Activated CD4-positive, alpha-beta T cell treated with anti-CD3 and anti-CD28 coated beads, Interleukin-2, amount 10 ng/mL, durations not matched to agents 24 days and 14 days (primary cell): ENCODE measurements at regions not wholly inside any gene's neighbourhood (a gene's known extent, or its start where the extent isn't known, plus 50 kb on each side); places are given as distances from the start of the nearest gene placed in this dataset.

Source experiments
- DNase-seq: peaks from one replicate; pipeline ENCODE4 v3.0.0; 2022
- H3K27ac Mint-ChIP-seq: one replicate; pipeline ENCODE4 v1.8.0; 2022; ENCODE audit warnings: mild to moderate bottlenecking, mixed read lengths
- H3K27me3 Mint-ChIP-seq: one replicate; pipeline ENCODE4 v1.8.0; 2022; ENCODE audit warnings: mixed read lengths
- H3K36me3 Mint-ChIP-seq: one replicate; pipeline ENCODE4 v1.8.0; 2022; ENCODE audit warnings: low read depth, mild to moderate bottlenecking, mixed read lengths
- H3K4me1 Mint-ChIP-seq: one replicate; pipeline ENCODE4 v1.8.0; 2021; ENCODE audit warnings: mixed read lengths
- H3K4me3 Mint-ChIP-seq: one replicate; pipeline ENCODE4 v1.8.0; 2022; ENCODE audit warnings: mild to moderate bottlenecking, moderate library complexity, mixed read lengths
- H3K9me3 Mint-ChIP-seq: one replicate; pipeline ENCODE4 v1.8.0; 2021; ENCODE audit warnings: mixed read lengths
- intact Hi-C: fragments of 100-400 bp; cut with micrococcal nuclease; formaldehyde crosslinking; loops from one replicate; pipeline ENCODE4 v1.15.1; 2023

DNA sequence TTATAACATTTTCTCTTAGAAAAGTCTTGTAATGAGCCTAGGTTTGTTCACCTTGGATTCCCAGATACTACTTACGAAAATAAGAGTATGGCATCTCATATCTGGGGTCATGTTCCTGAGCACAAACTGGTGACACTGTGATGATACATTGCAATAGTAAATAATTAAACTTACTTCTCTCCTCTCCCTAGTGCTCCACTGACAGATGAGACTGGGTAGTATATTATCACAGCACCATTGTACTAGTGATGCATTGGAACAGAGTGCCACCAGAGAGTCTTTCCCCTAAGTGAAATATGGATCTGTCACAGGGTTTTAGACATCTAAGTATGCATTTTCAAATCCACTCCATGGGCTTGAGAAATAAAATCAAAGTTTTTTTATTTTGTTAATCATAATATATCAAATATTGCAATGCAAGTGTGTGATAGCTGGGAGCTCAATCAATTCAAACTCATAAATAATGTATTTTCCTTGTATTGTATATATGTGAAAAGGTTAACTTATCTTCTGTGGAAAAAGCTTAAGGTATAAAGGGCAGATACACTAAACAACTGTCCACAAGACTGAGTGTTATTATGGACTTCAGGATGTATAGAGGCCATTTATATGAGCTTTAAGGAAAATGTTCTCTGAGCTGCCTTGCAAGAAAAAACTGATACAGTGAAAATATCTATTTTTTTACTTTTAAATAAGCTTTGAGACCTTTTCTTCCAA is 275.5 kb downstream of the ZWINT start:
- intact Hi-C loops, result no loop called here
- no peaks in the 10 kb centered on the region for H3K36me3 Mint-ChIP-seq

GRCh38 chr10:56082169-56082568 is 278.9 kb downstream of the ZWINT start:
- Mint-ChIP-seq H3K4me3 (no peak overlapping the region), H3K27ac (no peak overlapping the region), H3K9me3 (peaks cover 8% of the 10 kb centered on the region), H3K27me3 (no peaks in the 10 kb centered on the region), H3K36me3 (no peaks in the 10 kb centered on the region), H3K4me1 (no peaks in the 10 kb centered on the region)
- DNase-seq, result no peak
- intact Hi-C loops, result no loop called here

More for the DNA sequence above, 275.5 kb downstream of the ZWINT start:
- Mint-ChIP-seq H3K27ac (no peak overlapping the region), H3K4me3 (no peak overlapping the region), H3K4me1 (no peaks in the 10 kb centered on the region), H3K9me3 (peaks cover 12% of the 10 kb centered on the region), H3K27me3 (no peaks in the 10 kb centered on the region)
- DNase-seq, result no peak

DNA sequence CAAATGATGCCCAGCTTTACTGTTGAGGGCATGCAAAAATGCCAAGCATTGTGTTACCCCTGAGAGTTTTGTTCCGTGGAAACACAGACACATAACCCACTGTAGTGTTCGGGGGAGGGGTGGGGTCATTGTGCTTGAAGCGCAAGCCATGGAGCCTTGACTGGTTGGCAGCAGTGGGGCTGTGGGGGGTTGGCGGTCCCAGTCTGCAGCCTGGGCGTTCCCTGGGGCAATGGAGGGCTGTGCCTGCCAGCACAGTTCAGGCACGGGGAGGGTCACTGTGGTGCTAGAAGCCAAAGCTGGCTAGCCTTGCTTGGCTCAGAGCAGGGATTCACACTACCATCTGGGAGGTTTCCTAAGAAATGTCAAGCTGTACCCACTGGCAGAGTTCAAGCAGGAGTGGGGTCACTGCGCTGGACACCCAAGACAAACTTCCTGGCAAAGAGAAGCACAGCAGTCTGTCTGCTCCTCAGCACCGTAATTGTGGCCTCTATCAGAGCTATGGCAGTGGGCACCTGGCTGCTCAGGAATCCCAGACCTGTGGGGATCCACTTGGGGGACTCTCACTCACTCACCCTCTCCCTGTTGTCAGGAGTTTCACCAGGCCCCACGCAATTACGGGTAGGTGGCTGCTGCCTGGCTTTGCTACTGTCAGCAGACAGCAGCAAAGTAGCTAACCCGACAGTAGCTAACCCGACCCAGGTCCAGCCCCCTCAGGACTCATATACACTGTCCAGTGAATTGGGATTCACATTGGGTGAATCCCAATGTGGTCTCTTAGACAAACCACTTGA is 292.4 kb downstream of the ZWINT start:
- Mint-ChIP-seq H3K4me1 (no peaks in the 10 kb centered on the region), H3K9me3 (peaks cover 9% of the 10 kb centered on the region), H3K4me3 (no peak overlapping the region), H3K27ac (no peak overlapping the region), H3K27me3 (no peaks in the 10 kb centered on the region), H3K36me3 (no peaks in the 10 kb centered on the region)
- intact Hi-C loops, result no loop called here
- DNase-seq, result no peak

DNA sequence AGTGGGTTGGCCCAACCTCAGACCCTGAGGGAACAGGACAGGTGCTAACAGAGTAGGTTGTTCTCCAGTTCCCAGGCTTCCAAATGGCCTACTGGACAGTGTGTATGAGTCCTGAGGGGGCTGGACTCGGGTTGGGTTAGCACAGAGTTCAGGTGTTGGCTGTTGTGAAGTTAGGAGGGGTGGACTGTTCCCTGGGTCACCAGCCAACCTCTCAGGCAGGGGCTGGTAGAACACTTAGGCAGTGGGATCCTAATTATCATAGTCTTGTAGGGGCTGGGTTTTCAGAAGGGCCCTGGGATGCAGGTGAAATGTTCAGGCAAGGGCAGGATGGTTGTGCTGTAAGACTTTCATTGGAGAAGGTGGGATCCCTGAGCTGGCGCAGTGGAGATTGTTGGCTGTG is 293.0 kb downstream of the ZWINT start:
- Mint-ChIP-seq H3K27ac (no peak overlapping the region), H3K27me3 (no peaks in the 10 kb centered on the region), H3K4me1 (no peaks in the 10 kb centered on the region), H3K4me3 (no peak overlapping the region), H3K36me3 (no peaks in the 10 kb centered on the region), H3K9me3 (peaks cover 9% of the 10 kb centered on the region)
- DNase-seq, result no peak
- intact Hi-C loops, result no loop called here

DNA sequence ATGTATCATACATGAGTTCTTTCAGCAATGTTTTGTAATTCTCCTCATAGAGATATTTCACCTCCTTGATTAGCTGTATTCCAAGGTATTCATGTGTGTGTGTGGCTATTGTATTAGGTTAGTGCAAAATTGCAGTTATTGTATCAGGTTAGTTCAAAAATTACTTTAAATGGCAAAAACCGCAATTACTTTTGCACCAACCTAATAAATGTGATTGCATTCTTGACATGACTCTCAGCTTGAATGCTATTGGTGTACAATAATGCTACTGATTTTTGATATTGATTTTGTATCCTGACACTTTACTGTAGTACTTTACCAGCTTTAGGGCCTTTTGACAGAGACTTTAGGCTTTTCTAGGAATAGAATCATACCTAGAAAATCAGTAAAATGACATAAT is 297.4 kb downstream of the ZWINT start:
- intact Hi-C loops, result no loop called here
- no peaks in the 10 kb centered on the region for H3K27me3 Mint-ChIP-seq
- H3K4me1 Mint-ChIP-seq, result no peaks in the 10 kb centered on the region
- H3K4me3 Mint-ChIP-seq, result no peak overlapping the region
- no peaks in the 10 kb centered on the region for H3K36me3 Mint-ChIP-seq
- H3K9me3 Mint-ChIP-seq, result peaks cover 12% of the 10 kb centered on the region
- DNase-seq, result no peak
- no peak overlapping the region for H3K27ac Mint-ChIP-seq

DNA sequence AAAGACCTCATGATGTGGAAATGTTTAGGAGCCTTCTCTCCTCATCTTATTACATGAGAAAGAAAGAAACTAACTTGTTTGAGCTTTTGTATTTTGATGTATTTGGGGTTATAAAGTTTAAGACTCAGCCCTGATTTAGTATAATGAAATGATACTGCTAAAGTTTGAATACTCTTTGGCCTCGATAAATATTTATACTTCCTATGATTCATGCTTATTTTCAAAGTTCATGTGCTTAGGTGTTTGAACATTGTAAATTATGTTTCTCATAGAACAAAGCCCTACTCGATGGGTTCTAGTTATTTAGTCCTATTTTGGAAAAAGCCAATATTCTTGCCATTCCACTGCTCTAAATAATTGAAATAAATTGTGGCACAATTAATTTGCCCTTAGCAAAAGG is 303.2 kb downstream of the ZWINT start:
- no peaks in the 10 kb centered on the region for H3K27me3 Mint-ChIP-seq
- DNase-seq, result no peak
- intact Hi-C loops, result no loop called here
- no peak overlapping the region for H3K27ac Mint-ChIP-seq
- H3K9me3 Mint-ChIP-seq, result peaks cover 3% of the 10 kb centered on the region
- H3K4me1 Mint-ChIP-seq, result no peaks in the 10 kb centered on the region
- H3K36me3 Mint-ChIP-seq, result no peaks in the 10 kb centered on the region
- no peak overlapping the region for H3K4me3 Mint-ChIP-seq

DNA sequence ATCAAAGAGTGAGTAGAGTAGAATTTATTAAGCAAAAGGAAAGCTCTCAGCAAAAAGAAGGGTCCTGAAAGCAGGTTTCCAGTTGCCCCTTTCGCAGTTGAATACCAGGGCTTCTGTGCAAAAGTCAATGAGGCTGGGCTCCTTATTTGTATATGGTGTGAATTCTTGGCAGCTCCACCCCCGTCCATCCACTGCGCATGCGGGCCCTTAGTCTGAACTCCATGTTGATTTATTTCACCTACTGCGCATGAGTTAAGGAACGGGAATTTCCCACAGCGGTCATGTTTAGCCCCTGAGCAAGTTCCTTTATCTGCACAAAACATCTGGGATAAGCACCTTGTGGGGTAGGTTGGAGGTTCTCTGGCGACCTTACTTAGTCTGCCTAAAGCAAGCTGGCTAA is 325.6 kb downstream of the ZWINT start:
- no peak for DNase-seq
- no peaks in the 10 kb centered on the region for H3K9me3 Mint-ChIP-seq
- no peak overlapping the region for H3K4me3 Mint-ChIP-seq
- intact Hi-C loops, result no loop called here
- H3K27me3 Mint-ChIP-seq, result no peaks in the 10 kb centered on the region
- no peaks in the 10 kb centered on the region for H3K4me1 Mint-ChIP-seq
- H3K27ac Mint-ChIP-seq, result no peak overlapping the region
- no peaks in the 10 kb centered on the region for H3K36me3 Mint-ChIP-seq

DNA sequence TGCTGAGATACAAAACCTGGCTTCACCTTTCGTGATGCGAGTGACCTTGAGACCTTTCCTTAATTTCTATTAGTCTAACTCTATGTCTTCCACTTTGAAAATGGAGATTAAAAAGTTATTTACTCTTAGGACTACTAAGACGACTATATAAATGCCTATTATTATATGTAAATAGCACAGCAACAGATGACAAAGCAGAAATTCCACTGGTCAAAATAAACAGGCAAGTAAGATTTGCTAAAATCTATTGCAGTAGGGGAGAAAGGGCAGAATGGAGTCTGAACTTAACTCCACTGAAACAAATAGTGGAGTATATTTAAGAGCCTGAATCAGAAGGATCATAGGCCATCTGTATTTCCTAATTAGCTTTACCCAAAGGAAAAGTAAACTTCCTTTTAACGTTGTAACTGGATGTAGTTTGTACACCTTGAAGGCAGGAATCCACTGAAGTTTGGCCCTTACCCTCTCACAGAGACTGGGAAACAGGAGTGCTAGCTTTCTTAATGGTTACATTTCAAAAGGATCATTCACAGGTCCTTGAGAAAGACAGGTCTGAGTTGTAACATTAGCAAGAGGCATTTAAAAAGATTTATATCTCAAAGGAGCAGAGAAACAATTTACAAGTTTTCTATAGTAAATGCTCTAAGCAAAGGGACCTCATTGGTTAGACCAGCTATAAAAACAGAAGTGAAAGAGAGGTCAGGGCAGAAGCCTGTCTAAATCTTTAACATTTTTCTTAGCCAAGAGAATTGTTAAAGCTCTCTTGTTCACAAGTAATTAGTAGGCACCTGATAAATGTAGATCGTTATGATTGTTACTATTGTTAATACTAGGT is 332.5 kb downstream of the ZWINT start:
- Mint-ChIP-seq H3K27me3 (no peaks in the 10 kb centered on the region), H3K9me3 (no peaks in the 10 kb centered on the region), H3K36me3 (no peaks in the 10 kb centered on the region), H3K4me3 (no peak overlapping the region), H3K27ac (no peak overlapping the region), H3K4me1 (no peaks in the 10 kb centered on the region)
- DNase-seq, result no peak
- intact Hi-C loops, result no loop called here

- intact Hi-C loops, result no loop called here
- Mint-ChIP-seq H3K4me3 (no peak overlapping the region), H3K9me3 (peaks cover 3% of the 10 kb centered on the region), H3K4me1 (no peaks in the 10 kb centered on the region), H3K27me3 (no peaks in the 10 kb centered on the region), H3K36me3 (no peaks in the 10 kb centered on the region), H3K27ac (no peak overlapping the region)
- DNase-seq, result no peak
Measured at GRCh38 chr10:56012101-56012500, 349.0 kb downstream of the ZWINT start.

DNA sequence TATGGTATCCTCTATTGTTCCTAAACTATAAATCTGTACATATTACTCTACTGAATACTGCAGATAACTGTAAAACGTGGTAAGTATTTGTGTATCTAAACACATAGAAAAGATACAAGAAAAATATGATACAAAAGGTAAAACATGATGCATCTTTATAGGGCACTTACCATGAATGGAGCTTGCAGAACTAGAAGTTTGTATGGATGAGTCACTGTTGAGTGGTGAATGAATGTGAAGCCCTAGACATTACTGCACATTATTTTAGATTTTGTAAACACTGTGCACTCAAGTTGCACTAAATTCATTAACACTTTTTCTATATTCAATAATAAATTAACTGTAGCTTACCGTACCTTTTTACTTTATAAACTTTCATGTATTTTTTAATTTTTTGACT is 357.5 kb downstream of the ZWINT start:
- no peak for DNase-seq
- H3K9me3 Mint-ChIP-seq, result no peaks in the 10 kb centered on the region
- H3K27ac Mint-ChIP-seq, result no peak overlapping the region
- intact Hi-C loops, result no loop called here
- no peak overlapping the region for H3K4me3 Mint-ChIP-seq
- H3K27me3 Mint-ChIP-seq, result no peaks in the 10 kb centered on the region
- H3K4me1 Mint-ChIP-seq, result no peaks in the 10 kb centered on the region
- no peaks in the 10 kb centered on the region for H3K36me3 Mint-ChIP-seq

DNA sequence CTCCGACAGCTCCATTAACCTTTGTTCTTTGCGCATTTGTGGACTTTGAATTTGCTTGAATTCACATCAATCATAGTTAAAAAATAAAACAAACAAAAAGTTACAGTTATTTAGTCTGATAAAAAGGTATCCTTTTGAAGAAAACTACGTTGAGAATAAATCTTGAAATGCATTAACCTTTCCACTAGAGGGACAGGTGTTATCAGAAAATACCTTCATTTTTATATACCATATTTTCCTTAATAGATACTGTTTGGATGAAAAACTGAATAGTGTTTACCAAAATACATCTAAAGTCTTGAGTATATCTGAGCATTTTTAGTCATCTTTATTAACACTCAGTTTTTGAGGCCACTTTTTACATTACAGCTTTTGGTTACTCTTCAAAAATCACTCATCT is 371.9 kb downstream of the ZWINT start:
- intact Hi-C loops, result no loop called here
- no peak overlapping the region for H3K27ac Mint-ChIP-seq

DNA sequence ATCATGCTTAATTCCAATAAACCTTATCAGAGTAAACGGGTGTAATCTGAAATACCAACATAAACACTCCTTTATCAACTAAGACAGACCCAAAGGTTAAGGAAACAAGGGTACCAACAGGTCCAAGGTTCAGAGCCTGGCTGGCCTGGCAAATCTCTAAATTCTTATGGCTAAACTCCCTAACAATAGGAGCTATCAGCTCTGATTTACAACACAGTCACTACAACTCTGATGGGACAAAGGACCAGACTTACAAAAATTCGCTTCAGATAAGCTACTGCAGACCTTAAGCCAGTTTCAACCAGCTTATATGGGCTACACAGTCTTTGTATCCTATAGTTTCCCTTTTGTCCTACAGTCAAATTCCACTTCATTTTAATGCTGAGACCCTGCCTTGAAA is 381.9 kb downstream of the ZWINT start:
- DNase-seq, result no peak
- no peaks in the 10 kb centered on the region for H3K27me3 Mint-ChIP-seq
- no peaks in the 10 kb centered on the region for H3K9me3 Mint-ChIP-seq
- intact Hi-C loops, result no loop called here
- no peak overlapping the region for H3K4me3 Mint-ChIP-seq
- no peak overlapping the region for H3K27ac Mint-ChIP-seq
- H3K4me1 Mint-ChIP-seq, result no peaks in the 10 kb centered on the region
- no peaks in the 10 kb centered on the region for H3K36me3 Mint-ChIP-seq

More for the DNA sequence above, 371.9 kb downstream of the ZWINT start:
- Mint-ChIP-seq H3K9me3 (peaks cover 3% of the 10 kb centered on the region), H3K4me3 (no peak overlapping the region), H3K4me1 (no peaks in the 10 kb centered on the region), H3K36me3 (no peaks in the 10 kb centered on the region), H3K27me3 (no peaks in the 10 kb centered on the region)
- DNase-seq, result no peak

GRCh38 chr10:55966101-55966500 is 395.0 kb downstream of the ZWINT start:
- intact Hi-C loops, result no loop called here
- Mint-ChIP-seq H3K4me3 (no peak overlapping the region), H3K36me3 (no peaks in the 10 kb centered on the region), H3K27ac (no peak overlapping the region), H3K4me1 (no peaks in the 10 kb centered on the region), H3K27me3 (no peaks in the 10 kb centered on the region), H3K9me3 (no peaks in the 10 kb centered on the region)
- DNase-seq, result no peak

DNA sequence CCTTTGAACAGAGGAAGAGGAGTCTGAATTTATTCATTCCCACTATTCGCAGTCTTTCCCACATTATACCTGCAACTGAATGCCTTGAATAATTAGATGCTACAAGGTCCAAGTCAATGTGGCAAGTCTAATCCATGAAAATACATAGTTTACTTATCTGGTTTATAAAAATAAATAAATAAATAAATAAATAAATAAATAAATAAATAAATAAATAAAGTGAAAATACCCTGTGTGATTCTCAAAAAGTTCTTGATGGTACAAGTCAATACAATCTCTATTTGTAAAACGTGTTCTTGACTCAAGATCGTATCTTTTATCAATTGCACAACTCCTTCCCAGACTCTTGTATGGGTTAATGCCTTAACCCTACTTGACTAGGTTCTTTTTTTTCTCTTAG is 417.7 kb downstream of the ZWINT start:
- H3K27me3 Mint-ChIP-seq, result no peaks in the 10 kb centered on the region
- no peaks in the 10 kb centered on the region for H3K36me3 Mint-ChIP-seq
- intact Hi-C loops, result no loop called here
- H3K4me3 Mint-ChIP-seq, result no peak overlapping the region
- H3K9me3 Mint-ChIP-seq, result no peaks in the 10 kb centered on the region
- no peaks in the 10 kb centered on the region for H3K4me1 Mint-ChIP-seq
- DNase-seq, result no peak
- no peak overlapping the region for H3K27ac Mint-ChIP-seq
